22Rv1 (cell line): ENCODE measurements at regions not wholly inside any gene's neighbourhood (a gene's known extent, or its start where the extent isn't known, plus 50 kb on each side); places are given as distances from the start of the nearest gene placed in this dataset.

Experiments used
- H3K27ac ChIP-seq: fragments of 450-650 bp; 2 replicates; pipeline ENCODE4 v1.5.1; 2017
- ZFX ChIP-seq: fragments of 450-650 bp; IDR thresholded peaks from 2 replicates; pipeline ENCODE4 v1.6.1; 2017; ENCODE audit warnings: antibody characterized with exemption, borderline replicate concordance
- TF ChIP-seq, protein P1 (sequence below): fragments of 450-650 bp; IDR thresholded peaks from 2 replicates; pipeline ENCODE4 v1.5.1; 2017; ENCODE audit warnings: mild to moderate bottlenecking

DNA sequence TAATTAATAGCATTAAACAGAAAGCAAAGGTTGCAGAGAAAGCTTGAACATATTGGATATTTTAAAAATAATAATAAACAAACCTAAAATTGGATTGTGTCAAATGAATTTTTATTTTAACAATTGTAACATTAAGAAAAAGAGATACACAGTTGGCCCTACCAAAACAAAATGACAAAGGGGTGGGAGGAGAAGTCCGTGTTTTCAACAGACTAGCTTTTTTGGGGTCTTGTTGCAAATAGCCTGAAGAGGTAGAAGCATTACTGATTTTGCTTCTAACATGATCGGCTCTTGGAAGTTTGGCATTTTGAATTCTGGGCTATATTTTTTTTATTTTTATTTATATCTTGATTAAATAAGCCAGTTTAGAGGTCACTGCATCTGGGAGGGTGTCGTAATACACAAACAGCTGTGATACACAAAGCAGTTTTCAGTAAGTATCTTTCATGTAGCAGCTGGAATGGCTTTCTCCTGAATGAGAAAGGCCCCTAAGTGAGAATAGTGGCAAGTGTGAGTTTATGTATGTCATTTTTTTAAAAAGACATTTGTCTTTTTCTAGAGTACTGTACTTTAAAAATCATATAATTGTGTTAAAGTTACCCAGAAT, 85.5 kb upstream of the ZNF217 start:
- TF ChIP-seq, protein P1, sequence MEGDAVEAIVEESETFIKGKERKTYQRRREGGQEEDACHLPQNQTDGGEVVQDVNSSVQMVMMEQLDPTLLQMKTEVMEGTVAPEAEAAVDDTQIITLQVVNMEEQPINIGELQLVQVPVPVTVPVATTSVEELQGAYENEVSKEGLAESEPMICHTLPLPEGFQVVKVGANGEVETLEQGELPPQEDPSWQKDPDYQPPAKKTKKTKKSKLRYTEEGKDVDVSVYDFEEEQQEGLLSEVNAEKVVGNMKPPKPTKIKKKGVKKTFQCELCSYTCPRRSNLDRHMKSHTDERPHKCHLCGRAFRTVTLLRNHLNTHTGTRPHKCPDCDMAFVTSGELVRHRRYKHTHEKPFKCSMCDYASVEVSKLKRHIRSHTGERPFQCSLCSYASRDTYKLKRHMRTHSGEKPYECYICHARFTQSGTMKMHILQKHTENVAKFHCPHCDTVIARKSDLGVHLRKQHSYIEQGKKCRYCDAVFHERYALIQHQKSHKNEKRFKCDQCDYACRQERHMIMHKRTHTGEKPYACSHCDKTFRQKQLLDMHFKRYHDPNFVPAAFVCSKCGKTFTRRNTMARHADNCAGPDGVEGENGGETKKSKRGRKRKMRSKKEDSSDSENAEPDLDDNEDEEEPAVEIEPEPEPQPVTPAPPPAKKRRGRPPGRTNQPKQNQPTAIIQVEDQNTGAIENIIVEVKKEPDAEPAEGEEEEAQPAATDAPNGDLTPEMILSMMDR = no peak
- no peak for TF ChIP-seq ZFX
- no peak overlapping the region for H3K27ac ChIP-seq

DNA sequence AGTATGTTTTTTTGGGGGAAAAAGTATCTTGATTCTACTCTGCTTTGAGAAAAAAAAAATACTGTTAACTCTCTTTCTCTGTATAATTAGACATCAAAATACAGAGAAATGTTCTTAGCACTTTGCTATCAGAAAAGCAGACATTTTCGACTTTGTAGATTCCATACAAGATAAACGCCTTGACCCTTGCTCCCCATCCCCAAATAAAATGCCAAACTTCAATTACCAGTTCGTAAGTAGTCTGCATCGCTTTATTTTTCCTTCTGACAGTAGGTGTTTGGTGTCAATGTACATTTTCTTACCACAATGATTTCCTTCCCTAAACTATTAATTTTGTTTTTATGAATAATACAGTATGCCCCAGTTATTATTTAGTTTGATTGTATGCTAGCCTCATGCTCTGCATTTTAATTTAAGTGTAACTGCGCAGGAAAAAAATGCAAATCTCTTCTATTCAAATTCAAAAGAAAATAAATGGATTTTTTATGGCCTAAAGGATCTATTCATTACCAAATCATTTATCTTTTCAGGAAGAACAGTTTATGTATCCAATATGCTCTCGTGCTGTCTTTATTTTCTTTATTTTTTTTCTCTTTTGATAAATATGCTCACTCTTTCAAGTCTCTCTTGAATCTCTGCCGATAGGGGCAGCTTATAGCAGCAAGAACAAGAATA, 84.8 kb upstream of the ZNF217 start:
- H3K27ac ChIP-seq = no peak overlapping the region
- TF ChIP-seq, protein P1 = no peak
- no peak for TF ChIP-seq ZFX

DNA sequence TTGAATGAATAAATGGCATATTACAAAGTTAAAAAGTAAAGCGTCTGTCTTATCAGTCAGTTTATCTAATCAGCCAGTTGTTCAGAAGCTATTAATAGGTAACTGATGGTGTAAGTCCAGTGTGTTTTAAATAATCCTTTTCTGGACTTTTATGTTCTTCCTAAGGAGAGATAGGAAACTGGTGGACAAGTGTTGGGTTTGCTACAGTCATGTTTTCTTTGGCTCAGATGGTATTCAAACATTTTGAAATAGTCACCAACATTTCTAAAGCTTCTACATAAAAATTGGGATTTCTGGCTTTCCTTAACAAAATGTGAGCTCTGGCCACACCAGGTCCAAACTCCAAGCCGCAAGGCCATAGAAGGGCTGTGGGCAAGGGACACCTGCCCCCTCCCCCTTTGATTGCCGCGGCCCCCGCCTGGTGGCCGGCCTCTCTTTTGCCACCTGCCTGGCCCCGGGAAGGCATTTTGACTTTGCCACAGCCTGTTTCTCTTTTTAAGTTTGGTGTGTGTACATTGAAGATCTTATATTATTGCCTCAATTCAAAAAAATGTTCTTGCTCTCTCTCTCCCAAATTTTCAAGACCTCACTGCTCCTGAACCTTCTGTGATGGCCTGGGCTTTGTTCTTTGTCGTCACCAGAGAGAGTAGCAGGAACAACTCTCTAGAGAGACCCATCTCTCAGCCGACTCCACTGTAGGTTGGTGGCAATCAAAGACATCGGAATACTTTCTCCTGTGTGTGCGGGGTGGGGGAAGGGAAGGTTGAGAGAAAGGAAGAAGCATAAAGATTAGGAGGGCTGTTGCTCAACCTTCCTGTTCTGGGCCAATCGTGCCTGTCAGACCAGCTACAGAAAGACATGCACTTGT, 84.0 kb upstream of the ZNF217 start:
- no peak overlapping the region for H3K27ac ChIP-seq

DNA sequence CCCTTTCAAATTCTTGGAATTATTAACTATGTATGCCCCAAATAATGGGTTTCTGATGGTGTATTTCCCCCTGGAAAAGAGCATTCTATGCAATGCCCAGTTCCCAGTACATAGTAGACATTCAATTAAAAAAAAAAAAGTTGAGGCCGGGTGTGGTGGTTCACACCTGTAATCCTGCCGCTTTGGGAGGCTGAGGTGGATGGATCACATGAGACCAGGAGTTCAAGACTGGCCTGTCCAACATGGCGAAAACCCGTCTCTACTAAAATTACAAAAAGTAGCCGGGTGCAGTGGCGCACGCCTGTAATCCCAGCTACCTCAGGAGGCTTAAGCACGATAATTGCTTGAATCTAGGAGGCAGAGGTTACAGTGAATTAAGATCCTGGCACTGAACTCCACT, 83.3 kb upstream of the ZNF217 start:
- TF ChIP-seq, protein P1 = no peak
- TF ChIP-seq ZFX = no peak
- no peak overlapping the region for H3K27ac ChIP-seq

More for the DNA sequence above, 84.0 kb upstream of the ZNF217 start:
- TF ChIP-seq ZFX = no peak
- TF ChIP-seq, protein P1 = no peak

DNA sequence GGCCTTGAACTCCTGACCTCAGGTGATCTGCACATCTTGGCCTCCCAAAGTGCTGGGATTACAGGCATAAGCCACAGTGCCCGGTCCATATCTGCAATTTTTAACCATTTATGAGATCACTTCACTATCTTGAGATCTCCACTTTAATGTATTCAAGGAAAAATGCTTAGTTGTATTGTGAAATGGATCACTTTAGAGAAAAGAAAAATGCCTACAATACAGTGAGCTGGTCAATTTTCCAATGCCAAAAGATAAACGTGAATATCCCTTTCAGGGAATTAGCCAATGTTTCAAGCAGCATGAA, 82.8 kb upstream of the ZNF217 start:
- H3K27ac ChIP-seq = no peak overlapping the region
- TF ChIP-seq ZFX = no peak
- TF ChIP-seq, protein P1 = no peak

DNA sequence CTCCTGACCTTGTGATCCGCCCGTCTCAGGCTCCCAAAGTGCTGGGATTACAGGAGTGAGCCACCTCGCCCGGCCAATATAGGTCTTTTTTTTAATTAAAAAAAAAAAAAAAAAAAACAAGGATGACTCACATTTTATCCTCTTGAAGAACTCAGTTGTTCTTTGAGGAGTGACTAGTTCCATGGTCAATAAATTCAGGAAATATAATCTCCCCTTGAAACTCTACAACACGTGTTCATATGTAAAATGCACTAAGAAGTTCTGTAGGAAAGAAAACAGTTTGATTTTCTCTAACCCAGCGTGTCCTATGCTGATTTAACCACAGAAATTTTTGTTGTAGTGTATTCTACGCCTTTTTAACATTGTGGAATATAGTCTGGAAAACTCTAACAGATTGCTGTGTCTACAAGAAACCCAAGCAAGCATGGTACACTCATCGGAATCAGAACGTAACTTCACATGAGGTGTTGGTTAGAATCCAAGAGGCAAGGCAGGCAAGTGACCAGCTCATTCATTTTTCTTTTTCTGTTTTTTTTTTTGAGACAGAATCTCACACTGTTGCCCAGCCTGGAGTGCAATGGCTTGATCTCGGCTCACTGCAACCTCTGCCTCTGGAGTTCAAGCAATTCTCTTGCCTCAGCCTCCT, 79.0 kb upstream of the ZNF217 start:
- no peak overlapping the region for H3K27ac ChIP-seq

More for the DNA sequence above, 79.0 kb upstream of the ZNF217 start:
- TF ChIP-seq, protein P1 = no peak
- TF ChIP-seq ZFX = no peak
